GM23338 (cell line): ENCODE measurements at regions not wholly inside any gene's neighbourhood (a gene's known extent, or its start where the extent isn't known, plus 50 kb on each side); places are given as distances from the start of the nearest gene placed in this dataset.

Experiments used
- ATAC-seq: fragments of 200-7000 bp; cut with Tn5 transposase; 3 replicates; pipeline ENCODE4 v1.9.1; 2020
- DNase-seq: peaks from one replicate; pipeline ENCODE4 v3.0.0-alpha.2; 2015; ENCODE audit warnings: low spot score
- H2AFZ ChIP-seq: fragments of 200-600 bp; sonication (generic); 2 replicates; pipeline ENCODE4 v1.8.0; 2016; ENCODE audit warnings: antibody characterized with exemption, mild to moderate bottlenecking, moderate library complexity
- H3F3A ChIP-seq: fragments of 200-600 bp; sonication (generic); replicated peaks from 2 replicates; pipeline ENCODE4 v1.8.0; 2017; ENCODE audit warnings: antibody characterized with exemption, mixed run types, low read depth
- H3K27ac ChIP-seq: fragments of 200-600 bp; sonication (generic); 2 replicates; pipeline ENCODE4 v1.6.1; 2016; ENCODE audit warnings: low read depth
- H3K27me3 ChIP-seq: fragments of 200-600 bp; sonication (generic); 2 replicates; pipeline ENCODE4 v1.8.0; 2016; ENCODE audit warnings: mild to moderate bottlenecking, mixed run types, moderate library complexity; ENCODE audit not compliant: insufficient read depth
- H3K36me3 ChIP-seq: fragments of 200-600 bp; sonication (generic); 2 replicates; pipeline ENCODE4 v1.8.0; 2016; ENCODE audit warnings: mild to moderate bottlenecking; ENCODE audit not compliant: insufficient read depth
- H3K4me1 ChIP-seq: fragments of 200-600 bp; sonication (generic); 2 replicates; pipeline ENCODE4 v1.8.0; 2016; ENCODE audit warnings: mild to moderate bottlenecking, moderate library complexity; ENCODE audit not compliant: insufficient read depth
- H3K4me2 ChIP-seq: fragments of 200-600 bp; sonication (generic); 2 replicates; pipeline ENCODE4 v1.7.1; 2017; ENCODE audit warnings: mixed run types
- H3K4me3 ChIP-seq: fragments of 200-600 bp; sonication (generic); 2 replicates; pipeline ENCODE4 v1.6.1; 2016; ENCODE audit warnings: mixed run types
- H3K79me2 ChIP-seq: fragments of 200-600 bp; sonication (generic); replicated peaks from 2 replicates; pipeline ENCODE4 v1.8.0; 2017; ENCODE audit warnings: mild to moderate bottlenecking; ENCODE audit not compliant: insufficient read depth
- H3K9me2 ChIP-seq: fragments of 200-600 bp; sonication (generic); 2 replicates; pipeline ENCODE4 v1.8.0; 2017; ENCODE audit not compliant: insufficient read depth
- H4K20me1 ChIP-seq: fragments of 200-600 bp; sonication (generic); replicated peaks from 2 replicates; pipeline ENCODE4 v1.8.0; 2017; ENCODE audit warnings: mild to moderate bottlenecking; ENCODE audit not compliant: insufficient read depth
- H3K27ac Mint-ChIP-seq: 2 replicates; pipeline ENCODE4 v1.8.0; 2020; ENCODE audit warnings: inconsistent platforms, mild to moderate bottlenecking, moderate library complexity, mixed read lengths
- H3K27me3 Mint-ChIP-seq: 3 replicates; pipeline ENCODE4 v1.8.0; 2022; ENCODE audit warnings: low read depth, mild to moderate bottlenecking, moderate library complexity, mixed read lengths, inconsistent platforms; ENCODE audit not compliant: insufficient read depth, poor library complexity
- H3K36me3 Mint-ChIP-seq: 3 replicates; pipeline ENCODE4 v1.8.0; 2021; ENCODE audit warnings: low read depth, mild to moderate bottlenecking, inconsistent platforms, moderate library complexity, mixed read lengths
- H3K4me1 Mint-ChIP-seq: 3 replicates; pipeline ENCODE4 v1.8.0; 2020; ENCODE audit warnings: mild to moderate bottlenecking, inconsistent platforms, mixed read lengths
- H3K4me3 Mint-ChIP-seq: 3 replicates; pipeline ENCODE4 v1.8.0; 2021; ENCODE audit warnings: moderate library complexity, mild to moderate bottlenecking, inconsistent platforms, mixed read lengths
- H3K9me3 Mint-ChIP-seq: 3 replicates; pipeline ENCODE4 v1.8.0; 2020; ENCODE audit warnings: moderate library complexity, mild to moderate bottlenecking, inconsistent platforms, mixed read lengths
- CREB1 ChIP-seq: fragments of 250-450 bp; sonication (Bioruptor Pico); IDR thresholded peaks from 2 replicates; pipeline ENCODE4 v1.5.0; 2020; ENCODE audit warnings: low read depth, mild to moderate bottlenecking, moderate library complexity
- JUNB ChIP-seq: IDR thresholded peaks from one replicate; pipeline ENCODE4 v1.6.1; 2016; ENCODE audit warnings: antibody characterized with exemption; ENCODE audit not compliant: unreplicated experiment
- STAT1 ChIP-seq: IDR thresholded peaks from one replicate; pipeline ENCODE4 v1.6.1; 2016; ENCODE audit warnings: antibody characterized with exemption; ENCODE audit not compliant: unreplicated experiment
- ZNF114 ChIP-seq: fragments of 250-450 bp; sonication (Bioruptor Pico); IDR thresholded peaks from 2 replicates; pipeline ENCODE4 v1.5.0; 2020; ENCODE audit warnings: mild to moderate bottlenecking, moderate library complexity
- ZNF331 ChIP-seq: fragments of 250-450 bp; sonication (Bioruptor Pico); IDR thresholded peaks from 2 replicates; pipeline ENCODE4 v1.5.0; 2020; ENCODE audit warnings: low read depth, mild to moderate bottlenecking, moderate library complexity
- TF ChIP-seq, protein P1 (sequence below): IDR thresholded peaks from one replicate; pipeline ENCODE4 v1.6.1; 2018; ENCODE audit warnings: antibody characterized with exemption; ENCODE audit not compliant: unreplicated experiment
- TF ChIP-seq, protein P2 (sequence below): IDR thresholded peaks from 2 replicates; pipeline ENCODE4 v1.6.1; 2016; ENCODE audit warnings: antibody characterized with exemption
- TF ChIP-seq, protein P3 (sequence below), 2 experiments: fragments of 200-600 bp in 1 of 2; sonication (generic) in 1 of 2; conservative IDR thresholded peaks; 2 replicates each; pipeline versions ENCODE4 v1.5.1 to v1.6.1; 2016 to 2017; ENCODE audit warnings: antibody characterized with exemption in 2 of 2, low read depth in 2 of 2, mild to moderate bottlenecking in 2 of 2, moderate library complexity in 1 of 2

DNA sequence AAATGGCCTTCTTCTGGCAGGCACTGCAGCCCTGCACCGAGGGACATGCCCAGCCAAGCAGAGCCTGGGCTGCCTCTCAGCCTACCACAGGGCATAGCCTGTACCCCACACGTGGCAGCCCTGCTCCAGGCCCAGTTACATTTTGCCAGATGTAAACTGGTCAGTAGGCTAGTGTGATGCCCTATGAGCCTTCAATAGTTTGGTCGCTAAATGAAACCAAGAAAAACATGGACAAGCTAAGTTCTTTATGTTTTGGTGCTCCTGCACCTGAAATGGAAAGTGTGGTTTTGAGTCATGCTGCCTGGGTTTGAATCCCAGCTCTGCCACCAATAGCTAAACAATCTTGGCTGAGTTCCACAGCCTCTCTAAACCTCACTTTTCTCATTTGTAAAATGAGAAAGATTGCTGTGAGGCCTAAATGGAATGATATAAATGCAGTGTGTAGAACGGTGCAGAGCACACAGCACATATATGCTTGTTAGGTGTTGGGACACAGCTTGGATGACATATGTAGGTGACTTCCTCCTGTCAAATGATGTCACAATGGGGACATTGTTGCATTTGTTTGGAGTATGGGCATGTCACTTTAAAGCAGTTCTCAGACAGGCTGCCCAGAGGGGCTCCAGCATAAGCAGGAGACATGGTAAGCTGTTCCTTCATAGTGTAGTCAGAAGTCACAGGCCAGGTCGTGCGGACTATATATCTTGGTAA is 57.4 kb downstream of the ZBTB38 start:
- Mint-ChIP-seq H3K36me3 (no peaks in the 10 kb centered on the region; the same call in 2 of the 3 replicates), H3K9me3 (no peaks in the 10 kb centered on the region), H3K27me3 (peaks cover 13% of the 10 kb centered on the region), H3K4me3 (no peak overlapping the region), H3K4me1 (peaks cover 29% of the 10 kb centered on the region), H3K27ac (no peak overlapping the region)
- Histone ChIP-seq H3K36me3 (no peaks in the 10 kb centered on the region), H2AFZ (no peak overlapping the region), H3K79me2 (no peaks in the 10 kb centered on the region), H4K20me1 (no peaks in the 10 kb centered on the region), H3K4me3 (no peak overlapping the region), H3K9me2 (no peaks in the 10 kb centered on the region), H3K27me3 (no peaks in the 10 kb centered on the region), H3F3A (no peaks in the 10 kb centered on the region), H3K27ac (no peak overlapping the region), H3K4me1 (peaks cover 13% of the 10 kb centered on the region), H3K4me2 (peak overlapping the region; percentile 15; the same call in 1 of the 2 replicates)
- no peak for DNase-seq
- TF ChIP-seq, protein P1, sequence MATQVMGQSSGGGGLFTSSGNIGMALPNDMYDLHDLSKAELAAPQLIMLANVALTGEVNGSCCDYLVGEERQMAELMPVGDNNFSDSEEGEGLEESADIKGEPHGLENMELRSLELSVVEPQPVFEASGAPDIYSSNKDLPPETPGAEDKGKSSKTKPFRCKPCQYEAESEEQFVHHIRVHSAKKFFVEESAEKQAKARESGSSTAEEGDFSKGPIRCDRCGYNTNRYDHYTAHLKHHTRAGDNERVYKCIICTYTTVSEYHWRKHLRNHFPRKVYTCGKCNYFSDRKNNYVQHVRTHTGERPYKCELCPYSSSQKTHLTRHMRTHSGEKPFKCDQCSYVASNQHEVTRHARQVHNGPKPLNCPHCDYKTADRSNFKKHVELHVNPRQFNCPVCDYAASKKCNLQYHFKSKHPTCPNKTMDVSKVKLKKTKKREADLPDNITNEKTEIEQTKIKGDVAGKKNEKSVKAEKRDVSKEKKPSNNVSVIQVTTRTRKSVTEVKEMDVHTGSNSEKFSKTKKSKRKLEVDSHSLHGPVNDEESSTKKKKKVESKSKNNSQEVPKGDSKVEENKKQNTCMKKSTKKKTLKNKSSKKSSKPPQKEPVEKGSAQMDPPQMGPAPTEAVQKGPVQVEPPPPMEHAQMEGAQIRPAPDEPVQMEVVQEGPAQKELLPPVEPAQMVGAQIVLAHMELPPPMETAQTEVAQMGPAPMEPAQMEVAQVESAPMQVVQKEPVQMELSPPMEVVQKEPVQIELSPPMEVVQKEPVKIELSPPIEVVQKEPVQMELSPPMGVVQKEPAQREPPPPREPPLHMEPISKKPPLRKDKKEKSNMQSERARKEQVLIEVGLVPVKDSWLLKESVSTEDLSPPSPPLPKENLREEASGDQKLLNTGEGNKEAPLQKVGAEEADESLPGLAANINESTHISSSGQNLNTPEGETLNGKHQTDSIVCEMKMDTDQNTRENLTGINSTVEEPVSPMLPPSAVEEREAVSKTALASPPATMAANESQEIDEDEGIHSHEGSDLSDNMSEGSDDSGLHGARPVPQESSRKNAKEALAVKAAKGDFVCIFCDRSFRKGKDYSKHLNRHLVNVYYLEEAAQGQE, result no peak
- TF ChIP-seq, protein P2, sequence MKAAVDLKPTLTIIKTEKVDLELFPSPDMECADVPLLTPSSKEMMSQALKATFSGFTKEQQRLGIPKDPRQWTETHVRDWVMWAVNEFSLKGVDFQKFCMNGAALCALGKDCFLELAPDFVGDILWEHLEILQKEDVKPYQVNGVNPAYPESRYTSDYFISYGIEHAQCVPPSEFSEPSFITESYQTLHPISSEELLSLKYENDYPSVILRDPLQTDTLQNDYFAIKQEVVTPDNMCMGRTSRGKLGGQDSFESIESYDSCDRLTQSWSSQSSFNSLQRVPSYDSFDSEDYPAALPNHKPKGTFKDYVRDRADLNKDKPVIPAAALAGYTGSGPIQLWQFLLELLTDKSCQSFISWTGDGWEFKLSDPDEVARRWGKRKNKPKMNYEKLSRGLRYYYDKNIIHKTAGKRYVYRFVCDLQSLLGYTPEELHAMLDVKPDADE, result no peak
- TF ChIP-seq ZNF114 (CRISPR knock-in tag), result no peak
- no peak for TF ChIP-seq JUNB
- TF ChIP-seq STAT1, result no peak
- TF ChIP-seq ZNF331 (CRISPR knock-in tag), result no peak
- no peak for TF ChIP-seq CREB1 (CRISPR knock-in tag)
- TF ChIP-seq, protein P3, sequence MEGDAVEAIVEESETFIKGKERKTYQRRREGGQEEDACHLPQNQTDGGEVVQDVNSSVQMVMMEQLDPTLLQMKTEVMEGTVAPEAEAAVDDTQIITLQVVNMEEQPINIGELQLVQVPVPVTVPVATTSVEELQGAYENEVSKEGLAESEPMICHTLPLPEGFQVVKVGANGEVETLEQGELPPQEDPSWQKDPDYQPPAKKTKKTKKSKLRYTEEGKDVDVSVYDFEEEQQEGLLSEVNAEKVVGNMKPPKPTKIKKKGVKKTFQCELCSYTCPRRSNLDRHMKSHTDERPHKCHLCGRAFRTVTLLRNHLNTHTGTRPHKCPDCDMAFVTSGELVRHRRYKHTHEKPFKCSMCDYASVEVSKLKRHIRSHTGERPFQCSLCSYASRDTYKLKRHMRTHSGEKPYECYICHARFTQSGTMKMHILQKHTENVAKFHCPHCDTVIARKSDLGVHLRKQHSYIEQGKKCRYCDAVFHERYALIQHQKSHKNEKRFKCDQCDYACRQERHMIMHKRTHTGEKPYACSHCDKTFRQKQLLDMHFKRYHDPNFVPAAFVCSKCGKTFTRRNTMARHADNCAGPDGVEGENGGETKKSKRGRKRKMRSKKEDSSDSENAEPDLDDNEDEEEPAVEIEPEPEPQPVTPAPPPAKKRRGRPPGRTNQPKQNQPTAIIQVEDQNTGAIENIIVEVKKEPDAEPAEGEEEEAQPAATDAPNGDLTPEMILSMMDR (conservative IDR thresholded peaks at IDR 0.05; ENCODE audit: low read depth in 2 of 2), result no peak
- ATAC-seq, result no peak
